SK-N-SH treated with all-trans-retinoic acid at 6 μM for 48 hours (cell line): ENCODE measurements at regions not wholly inside any gene's neighbourhood (a gene's known extent, or its start where the extent isn't known, plus 50 kb on each side); places are given as distances from the start of the nearest gene placed in this dataset.

ENCODE experiments used
- ATAC-seq: fragments of 200-7000 bp; cut with Tn5 transposase; 3 replicates; pipeline ENCODE4 v1.9.1; 2020; ENCODE audit warnings: mild to moderate bottlenecking, moderate library complexity
- ARNTL ChIP-seq: fragments of 450-650 bp; formaldehyde crosslinking; IDR thresholded peaks from 2 replicates; pipeline ENCODE4 v1.5.0; 2020; ENCODE audit warnings: low read depth, mild to moderate bottlenecking, moderate library complexity, borderline replicate concordance
- BACH2 ChIP-seq: fragments of 250-450 bp; sonication (Bioruptor Pico); IDR thresholded peaks from 2 replicates; pipeline ENCODE4 v1.9.0; 2021; ENCODE audit warnings: mild to moderate bottlenecking, borderline replicate concordance
- CREB5 ChIP-seq: fragments of 250-450 bp; sonication (Bioruptor Pico); IDR thresholded peaks from 2 replicates; pipeline ENCODE4 v1.5.1; 2020; ENCODE audit warnings: low read depth, mild to moderate bottlenecking, moderate library complexity
- CSDC2 ChIP-seq: fragments of 250-450 bp; sonication (Bioruptor Pico); IDR thresholded peaks from 2 replicates; pipeline ENCODE4 v1.5.0; 2020; ENCODE audit warnings: mild to moderate bottlenecking, moderate library complexity
- ESRRG ChIP-seq: fragments of 250-450 bp; sonication (Bioruptor Pico); IDR thresholded peaks from 2 replicates; pipeline ENCODE4 v1.6.1; 2021; ENCODE audit warnings: mild to moderate bottlenecking
- GLIS3 ChIP-seq: fragments of 250-450 bp; sonication (Bioruptor Pico); IDR thresholded peaks from 2 replicates; pipeline ENCODE4 v1.5.0; 2020; ENCODE audit warnings: mild to moderate bottlenecking, moderate library complexity
- ISL1 ChIP-seq: fragments of 250-450 bp; sonication (Bioruptor Pico); IDR thresholded peaks from 2 replicates; pipeline ENCODE4 v2.1.2; 2022; ENCODE audit warnings: mild to moderate bottlenecking, moderate library complexity
- OSR1 ChIP-seq: fragments of 250-450 bp; sonication (Bioruptor Pico); IDR thresholded peaks from 2 replicates; pipeline ENCODE4 v1.8.0; 2022; ENCODE audit warnings: moderate library complexity, mild to moderate bottlenecking, inconsistent platforms
- PATZ1 ChIP-seq: fragments of 250-450 bp; sonication (Bioruptor Pico); IDR thresholded peaks from 2 replicates; pipeline ENCODE4 v1.8.0; 2020; ENCODE audit warnings: mild to moderate bottlenecking, moderate library complexity, borderline replicate concordance
- PPARA ChIP-seq: fragments of 250-450 bp; sonication (Bioruptor Pico); IDR thresholded peaks from 2 replicates; pipeline ENCODE4 v1.5.0; 2020; ENCODE audit warnings: mild to moderate bottlenecking, borderline replicate concordance
- RARB ChIP-seq: fragments of 250-450 bp; sonication (Bioruptor Pico); IDR thresholded peaks from 2 replicates; pipeline ENCODE4 v1.8.0; 2021; ENCODE audit warnings: mild to moderate bottlenecking, moderate library complexity
- SNAI2 ChIP-seq: fragments of 250-450 bp; sonication (Bioruptor Pico); IDR thresholded peaks from 2 replicates; pipeline ENCODE4 v1.5.0; 2020; ENCODE audit warnings: mild to moderate bottlenecking, moderate library complexity
- TOX ChIP-seq: fragments of 250-450 bp; sonication (Bioruptor Pico); IDR thresholded peaks from 2 replicates; pipeline ENCODE4 v1.8.0; 2021; ENCODE audit warnings: mild to moderate bottlenecking, moderate library complexity, borderline replicate concordance
- TSHZ2 ChIP-seq: fragments of 250-450 bp; sonication (Bioruptor Pico); IDR thresholded peaks from 2 replicates; pipeline ENCODE4 v1.5.0; 2020; ENCODE audit warnings: mild to moderate bottlenecking, moderate library complexity
- ZC3H10 ChIP-seq: fragments of 250-450 bp; sonication (Bioruptor Pico); IDR thresholded peaks from 2 replicates; pipeline ENCODE4 v1.5.1; 2021; ENCODE audit warnings: mild to moderate bottlenecking, moderate library complexity
- ZFP3 ChIP-seq: fragments of 250-450 bp; sonication (Bioruptor Pico); IDR thresholded peaks from 2 replicates; pipeline ENCODE4 v1.5.0; 2020; ENCODE audit warnings: mild to moderate bottlenecking, moderate library complexity
- ZFP30 ChIP-seq: fragments of 450-650 bp; formaldehyde crosslinking; IDR thresholded peaks from 2 replicates; pipeline ENCODE4 v1.5.0; 2022; ENCODE audit warnings: mild to moderate bottlenecking, moderate library complexity
- ZNF565 ChIP-seq: fragments of 450-650 bp; formaldehyde crosslinking; conservative IDR thresholded peaks from 2 replicates; pipeline ENCODE4 v1.5.0; 2020; ENCODE audit warnings: low read depth, mild to moderate bottlenecking, moderate library complexity
- ZNF70 ChIP-seq: fragments of 450-650 bp; formaldehyde crosslinking; IDR thresholded peaks from 2 replicates; pipeline ENCODE4 v1.5.0; 2020; ENCODE audit warnings: mild to moderate bottlenecking, moderate library complexity
- ZNF8 ChIP-seq: fragments of 450-650 bp; formaldehyde crosslinking; IDR thresholded peaks from 2 replicates; pipeline ENCODE4 v1.5.0; 2020; ENCODE audit warnings: mild to moderate bottlenecking, moderate library complexity

GRCh38 chr3:69445024-69445423 is 59.1 kb upstream of the FRMD4B start:
- TF ChIP-seq SNAI2: no peak
- no peak for TF ChIP-seq ZFP30 (CRISPR knock-in tag)
- no peak for TF ChIP-seq RARB (CRISPR knock-in tag)
- no peak for TF ChIP-seq ARNTL (CRISPR knock-in tag)
- TF ChIP-seq GLIS3 (CRISPR knock-in tag): no peak
- TF ChIP-seq ZC3H10: no peak
- TF ChIP-seq CREB5 (CRISPR knock-in tag): no peak
- no peak for TF ChIP-seq TOX (CRISPR knock-in tag)
- no peak for TF ChIP-seq ZFP3 (CRISPR knock-in tag)
- no peak for TF ChIP-seq PPARA (CRISPR knock-in tag)
- TF ChIP-seq BACH2 (CRISPR knock-in tag): no peak
- TF ChIP-seq ZNF70 (CRISPR knock-in tag): no peak
- TF ChIP-seq ZNF8 (CRISPR knock-in tag): no peak
- TF ChIP-seq ZNF565 (CRISPR knock-in tag): no peak
- no peak for TF ChIP-seq OSR1
- no peak for TF ChIP-seq ISL1
- TF ChIP-seq PATZ1 (CRISPR knock-in tag): no peak
- TF ChIP-seq CSDC2 (CRISPR knock-in tag): no peak

GRCh38 chr3:69443457-69443920 is 57.6 kb upstream of the FRMD4B start:
- ATAC-seq: no peak
- TF ChIP-seq ZFP3 (CRISPR knock-in tag) (no peak), ISL1 (no peak), TSHZ2 (CRISPR knock-in tag) (no peak), ZFP30 (CRISPR knock-in tag) (no peak), ZNF565 (CRISPR knock-in tag) (no peak), PPARA (CRISPR knock-in tag) (no peak), SNAI2 (no peak)

More at GRCh38 chr3:69445024-69445423, 59.1 kb upstream of the FRMD4B start:
- no peak for ATAC-seq

GRCh38 chr3:69442771-69443311 is 57.0 kb upstream of the FRMD4B start:
- no peak for TF ChIP-seq CREB5 (CRISPR knock-in tag)
- no peak for TF ChIP-seq ESRRG
- TF ChIP-seq ZNF8 (CRISPR knock-in tag): no peak
- TF ChIP-seq SNAI2: no peak
- no peak for TF ChIP-seq ZNF70 (CRISPR knock-in tag)
- TF ChIP-seq RARB (CRISPR knock-in tag): no peak
- no peak for TF ChIP-seq PATZ1 (CRISPR knock-in tag)
- ATAC-seq: no peak
